ENCODE measurements at regions not wholly inside any gene's neighbourhood (a gene's known extent, or its start where the extent isn't known, plus 50 kb on each side); places are given as distances from the start of the nearest gene placed in this dataset.

GRCh38 chr11:92714111-92714510, 255.3 kb upstream of the MTNR1B start:
- no peaks in the 10 kb centered on the region for H3K9me3 ChIP-seq (ENCODE audit: control insufficient read depth in 5 of 5, low read length in 5 of 5)
- H3K4me3 ChIP-seq (ENCODE audit: low read depth in 1 of 5, low read length in 5 of 5) = no peak overlapping the region

GRCh38 chr11:92717240-92717639, 252.2 kb upstream of the MTNR1B start:
- no peak overlapping the region for H3K27ac ChIP-seq (ENCODE audit: low read depth, low read length)
- no peaks in the 10 kb centered on the region for H3K4me1 ChIP-seq (ENCODE audit: control insufficient read depth in 5 of 5, insufficient read depth in 5 of 5, low read length in 5 of 5)
- H3K9ac ChIP-seq (ENCODE audit: low read length in 5 of 5) = no peak overlapping the region
- no peaks in the 10 kb centered on the region for H3K9me3 ChIP-seq (ENCODE audit: control insufficient read depth in 5 of 5, low read length in 5 of 5)
- no peak overlapping the region for H3K4me3 ChIP-seq (ENCODE audit: low read depth in 1 of 5, low read length in 5 of 5)
- no peaks in the 10 kb centered on the region for H3K27me3 ChIP-seq (ENCODE audit: control insufficient read depth in 5 of 5, insufficient read depth in 4 of 5, low read length in 5 of 5)
- H3K36me3 ChIP-seq (ENCODE audit: control insufficient read depth in 5 of 5, insufficient read depth in 5 of 5, low read length in 5 of 5) = no peaks in the 10 kb centered on the region

More at GRCh38 chr11:92714111-92714510, 255.3 kb upstream of the MTNR1B start:
- H3K27me3 ChIP-seq (ENCODE audit: control insufficient read depth in 5 of 5, insufficient read depth in 4 of 5, low read length in 5 of 5) = no peaks in the 10 kb centered on the region
- no peak overlapping the region for H3K27ac ChIP-seq (ENCODE audit: low read depth, low read length)
- H3K4me1 ChIP-seq (ENCODE audit: control insufficient read depth in 5 of 5, insufficient read depth in 5 of 5, low read length in 5 of 5) = no peaks in the 10 kb centered on the region
- no peaks in the 10 kb centered on the region for H3K36me3 ChIP-seq (ENCODE audit: control insufficient read depth in 5 of 5, insufficient read depth in 5 of 5, low read length in 5 of 5)
- H3K9ac ChIP-seq (ENCODE audit: low read length in 5 of 5) = no peak overlapping the region

- Histone ChIP-seq H3K4me3 (ENCODE audit: low read depth in 1 of 5, low read length in 5 of 5) (no peak overlapping the region), H3K9ac (ENCODE audit: low read length in 5 of 5) (no peak overlapping the region), H3K27ac (ENCODE audit: low read depth, low read length) (no peak overlapping the region)
These were observed 249.1 kb upstream of the MTNR1B start for GRCh38 chr11:92720385-92720784.

GRCh38 chr11:92725352-92725751, 244.1 kb upstream of the MTNR1B start:
- H3K9ac ChIP-seq (ENCODE audit: low read length in 5 of 5) = no peak overlapping the region

More at GRCh38 chr11:92720385-92720784, 249.1 kb upstream of the MTNR1B start:
- Histone ChIP-seq H3K9me3 (ENCODE audit: control insufficient read depth in 5 of 5, low read length in 5 of 5) (peaks cover 0 to 4% (median 0%) of the 10 kb centered on the region in 5 donors), H3K4me1 (ENCODE audit: control insufficient read depth in 5 of 5, insufficient read depth in 5 of 5, low read length in 5 of 5) (no peaks in the 10 kb centered on the region), H3K27me3 (ENCODE audit: control insufficient read depth in 5 of 5, insufficient read depth in 4 of 5, low read length in 5 of 5) (no peaks in the 10 kb centered on the region), H3K36me3 (ENCODE audit: control insufficient read depth in 5 of 5, insufficient read depth in 5 of 5, low read length in 5 of 5) (no peaks in the 10 kb centered on the region)

GRCh38 chr11:92727123-92727522, 242.3 kb upstream of the MTNR1B start:
- Histone ChIP-seq H3K36me3 (ENCODE audit: control insufficient read depth in 5 of 5, insufficient read depth in 5 of 5, low read length in 5 of 5) (no peaks in the 10 kb centered on the region), H3K9ac (ENCODE audit: low read length in 5 of 5) (no peak overlapping the region), H3K9me3 (ENCODE audit: control insufficient read depth in 5 of 5, low read length in 5 of 5) (peaks cover 0 to 4% (median 0%) of the 10 kb centered on the region in 5 donors), H3K27me3 (ENCODE audit: control insufficient read depth in 5 of 5, insufficient read depth in 4 of 5, low read length in 5 of 5) (no peaks in the 10 kb centered on the region), H3K27ac (ENCODE audit: low read depth, low read length) (no peak overlapping the region), H3K4me1 (ENCODE audit: control insufficient read depth in 5 of 5, insufficient read depth in 5 of 5, low read length in 5 of 5) (no peaks in the 10 kb centered on the region), H3K4me3 (ENCODE audit: low read depth in 1 of 5, low read length in 5 of 5) (no peak overlapping the region)

More at GRCh38 chr11:92725352-92725751, 244.1 kb upstream of the MTNR1B start:
- H3K27me3 ChIP-seq (ENCODE audit: control insufficient read depth in 5 of 5, insufficient read depth in 4 of 5, low read length in 5 of 5) = no peaks in the 10 kb centered on the region
- H3K27ac ChIP-seq (ENCODE audit: low read depth, low read length) = no peak overlapping the region
- no peak overlapping the region for H3K4me3 ChIP-seq (ENCODE audit: low read depth in 1 of 5, low read length in 5 of 5)
- no peaks in the 10 kb centered on the region for H3K36me3 ChIP-seq (ENCODE audit: control insufficient read depth in 5 of 5, insufficient read depth in 5 of 5, low read length in 5 of 5)
- no peaks in the 10 kb centered on the region for H3K4me1 ChIP-seq (ENCODE audit: control insufficient read depth in 5 of 5, insufficient read depth in 5 of 5, low read length in 5 of 5)
- H3K9me3 ChIP-seq (ENCODE audit: control insufficient read depth in 5 of 5, low read length in 5 of 5) = peaks cover 0 to 4% (median 0%) of the 10 kb centered on the region in 5 donors

- H3K27me3 ChIP-seq (ENCODE audit: control insufficient read depth in 5 of 5, insufficient read depth in 4 of 5, low read length in 5 of 5) = no peaks in the 10 kb centered on the region
- H3K36me3 ChIP-seq (ENCODE audit: control insufficient read depth in 5 of 5, insufficient read depth in 5 of 5, low read length in 5 of 5) = no peaks in the 10 kb centered on the region
- H3K9me3 ChIP-seq (ENCODE audit: control insufficient read depth in 5 of 5, low read length in 5 of 5) = peaks cover 0 to 1% (median 0%) of the 10 kb centered on the region in 5 donors
- no peak overlapping the region for H3K9ac ChIP-seq (ENCODE audit: low read length in 5 of 5)
- no peak overlapping the region for H3K4me3 ChIP-seq (ENCODE audit: low read depth in 1 of 5, low read length in 5 of 5)
- no peaks in the 10 kb centered on the region for H3K4me1 ChIP-seq (ENCODE audit: control insufficient read depth in 5 of 5, insufficient read depth in 5 of 5, low read length in 5 of 5)
- no peak overlapping the region for H3K27ac ChIP-seq (ENCODE audit: low read depth, low read length)
These were observed 241.7 kb upstream of the MTNR1B start for GRCh38 chr11:92727769-92728168.

GRCh38 chr11:92728628-92729027, 240.8 kb upstream of the MTNR1B start:
- no peak overlapping the region for H3K4me3 ChIP-seq (ENCODE audit: low read depth in 1 of 5, low read length in 5 of 5)
- H3K4me1 ChIP-seq (ENCODE audit: control insufficient read depth in 5 of 5, insufficient read depth in 5 of 5, low read length in 5 of 5) = no peaks in the 10 kb centered on the region
- no peak overlapping the region for H3K27ac ChIP-seq (ENCODE audit: low read depth, low read length)
- H3K27me3 ChIP-seq (ENCODE audit: control insufficient read depth in 5 of 5, insufficient read depth in 4 of 5, low read length in 5 of 5) = no peaks in the 10 kb centered on the region
- no peaks in the 10 kb centered on the region for H3K9me3 ChIP-seq (ENCODE audit: control insufficient read depth in 5 of 5, low read length in 5 of 5)
- no peak overlapping the region for H3K9ac ChIP-seq (ENCODE audit: low read length in 5 of 5)
- H3K36me3 ChIP-seq (ENCODE audit: control insufficient read depth in 5 of 5, insufficient read depth in 5 of 5, low read length in 5 of 5) = no peaks in the 10 kb centered on the region

GRCh38 chr11:92735039-92735438, 234.4 kb upstream of the MTNR1B start:
- peaks cover 0 to 17% (median 12%) of the 10 kb centered on the region in 5 donors for H3K4me1 ChIP-seq (ENCODE audit: control insufficient read depth in 5 of 5, insufficient read depth in 5 of 5, low read length in 5 of 5)
- no peak overlapping the region for H3K9ac ChIP-seq (ENCODE audit: low read length in 5 of 5)
- no peak overlapping the region for H3K4me3 ChIP-seq (ENCODE audit: low read depth in 1 of 5, low read length in 5 of 5)
- H3K27me3 ChIP-seq (ENCODE audit: control insufficient read depth in 5 of 5, insufficient read depth in 4 of 5, low read length in 5 of 5) = no peaks in the 10 kb centered on the region
- H3K36me3 ChIP-seq (ENCODE audit: control insufficient read depth in 5 of 5, insufficient read depth in 5 of 5, low read length in 5 of 5) = no peaks in the 10 kb centered on the region
- no peaks in the 10 kb centered on the region for H3K9me3 ChIP-seq (ENCODE audit: control insufficient read depth in 5 of 5, low read length in 5 of 5)
- no peak overlapping the region for H3K27ac ChIP-seq (ENCODE audit: low read depth, low read length)

- H3K27ac ChIP-seq (ENCODE audit: low read depth, low read length) = peak overlapping the region; percentile 87
- no peak overlapping the region for H3K9ac ChIP-seq (ENCODE audit: low read length in 5 of 5)
- H3K4me3 ChIP-seq (ENCODE audit: low read depth in 1 of 5, low read length in 5 of 5) = no peak overlapping the region
- no peaks in the 10 kb centered on the region for H3K27me3 ChIP-seq (ENCODE audit: control insufficient read depth in 5 of 5, insufficient read depth in 4 of 5, low read length in 5 of 5)
- peaks cover 0 to 24% (median 15%) of the 10 kb centered on the region in 5 donors for H3K4me1 ChIP-seq (ENCODE audit: control insufficient read depth in 5 of 5, insufficient read depth in 5 of 5, low read length in 5 of 5)
- H3K9me3 ChIP-seq (ENCODE audit: control insufficient read depth in 5 of 5, low read length in 5 of 5) = no peaks in the 10 kb centered on the region
- H3K36me3 ChIP-seq (ENCODE audit: control insufficient read depth in 5 of 5, insufficient read depth in 5 of 5, low read length in 5 of 5) = no peaks in the 10 kb centered on the region
These were observed 231.2 kb upstream of the MTNR1B start for GRCh38 chr11:92738276-92738675.

GRCh38 chr11:92739041-92739440, 230.4 kb upstream of the MTNR1B start:
- Histone ChIP-seq H3K9ac (ENCODE audit: low read length in 5 of 5) (no peak overlapping the region), H3K9me3 (ENCODE audit: control insufficient read depth in 5 of 5, low read length in 5 of 5) (no peaks in the 10 kb centered on the region), H3K4me1 (ENCODE audit: control insufficient read depth in 5 of 5, insufficient read depth in 5 of 5, low read length in 5 of 5) (peaks cover 0 to 24% (median 15%) of the 10 kb centered on the region in 5 donors), H3K4me3 (ENCODE audit: low read depth in 1 of 5, low read length in 5 of 5) (no peak overlapping the region), H3K36me3 (ENCODE audit: control insufficient read depth in 5 of 5, insufficient read depth in 5 of 5, low read length in 5 of 5) (no peaks in the 10 kb centered on the region), H3K27ac (ENCODE audit: low read depth, low read length) (peak overlapping the region; percentile 87), H3K27me3 (ENCODE audit: control insufficient read depth in 5 of 5, insufficient read depth in 4 of 5, low read length in 5 of 5) (no peaks in the 10 kb centered on the region)

GRCh38 chr11:92739491-92739890, 230.0 kb upstream of the MTNR1B start:
- H3K27ac ChIP-seq (ENCODE audit: low read depth, low read length) = peak overlapping the region; percentile 87
- H3K4me1 ChIP-seq (ENCODE audit: control insufficient read depth in 5 of 5, insufficient read depth in 5 of 5, low read length in 5 of 5) = peaks cover 0 to 24% (median 15%) of the 10 kb centered on the region in 5 donors
- H3K9me3 ChIP-seq (ENCODE audit: control insufficient read depth in 5 of 5, low read length in 5 of 5) = no peaks in the 10 kb centered on the region
- H3K36me3 ChIP-seq (ENCODE audit: control insufficient read depth in 5 of 5, insufficient read depth in 5 of 5, low read length in 5 of 5) = no peaks in the 10 kb centered on the region
- no peaks in the 10 kb centered on the region for H3K27me3 ChIP-seq (ENCODE audit: control insufficient read depth in 5 of 5, insufficient read depth in 4 of 5, low read length in 5 of 5)
- H3K4me3 ChIP-seq (ENCODE audit: low read depth in 1 of 5, low read length in 5 of 5) = no peak overlapping the region
- no peak overlapping the region for H3K9ac ChIP-seq (ENCODE audit: low read length in 5 of 5)
